Stomach (tissue), 4 donors: ENCODE measurements at regions not wholly inside any gene's neighbourhood (a gene's known extent, or its start where the extent isn't known, plus 50 kb on each side); places are given as distances from the start of the nearest gene placed in this dataset.

Experiments used
- EP300 ChIP-seq: sonication (generic); formaldehyde crosslinking; IDR thresholded peaks from one replicate; pipeline ENCODE4 v1.6.1; 2017; ENCODE audit warnings: antibody characterized with exemption
- POLR2A ChIP-seq, 4 donors: fragments of 450-650 bp; IDR thresholded peaks; one replicate each; pipeline ENCODE4 v1.6.1; 2016; ENCODE audit warnings: antibody characterized with exemption in 4 of 4, control low read depth in 2 of 4, mild to moderate bottlenecking in 1 of 4, moderate library complexity in 1 of 4
- TF ChIP-seq, protein P1 (sequence below), 7 experiments: fragments of 450-650 bp in 4 of 7; fragments of 200-600 bp in 3 of 7; sonication (generic) in 3 of 7; IDR thresholded peaks; one replicate each; pipeline ENCODE4 v1.5.1; 2016 to 2019; ENCODE audit warnings: antibody characterized with exemption in 7 of 7, control low read depth in 2 of 7, mild to moderate bottlenecking in 1 of 7

DNA sequence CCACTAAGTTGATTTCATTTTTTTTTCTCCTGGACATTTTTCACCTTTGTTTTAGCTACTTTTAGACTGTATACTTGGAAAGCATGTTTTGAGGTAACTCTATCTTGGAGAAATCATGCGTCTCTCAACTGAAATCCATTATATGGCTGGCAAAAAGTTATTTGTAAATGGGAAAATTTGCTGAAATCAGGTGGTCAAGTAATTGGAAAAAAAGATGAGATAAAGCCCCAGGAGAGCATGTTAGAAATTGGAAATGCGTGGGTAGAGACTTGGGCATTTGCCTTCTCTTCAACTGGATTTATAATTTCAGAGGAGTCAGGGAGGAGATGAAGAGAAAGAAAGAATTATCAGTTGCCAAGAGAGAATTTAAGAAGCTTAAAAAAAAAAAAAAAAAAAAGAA is 217.1 kb upstream of the MAP3K7 start:
- TF ChIP-seq, protein P1, sequence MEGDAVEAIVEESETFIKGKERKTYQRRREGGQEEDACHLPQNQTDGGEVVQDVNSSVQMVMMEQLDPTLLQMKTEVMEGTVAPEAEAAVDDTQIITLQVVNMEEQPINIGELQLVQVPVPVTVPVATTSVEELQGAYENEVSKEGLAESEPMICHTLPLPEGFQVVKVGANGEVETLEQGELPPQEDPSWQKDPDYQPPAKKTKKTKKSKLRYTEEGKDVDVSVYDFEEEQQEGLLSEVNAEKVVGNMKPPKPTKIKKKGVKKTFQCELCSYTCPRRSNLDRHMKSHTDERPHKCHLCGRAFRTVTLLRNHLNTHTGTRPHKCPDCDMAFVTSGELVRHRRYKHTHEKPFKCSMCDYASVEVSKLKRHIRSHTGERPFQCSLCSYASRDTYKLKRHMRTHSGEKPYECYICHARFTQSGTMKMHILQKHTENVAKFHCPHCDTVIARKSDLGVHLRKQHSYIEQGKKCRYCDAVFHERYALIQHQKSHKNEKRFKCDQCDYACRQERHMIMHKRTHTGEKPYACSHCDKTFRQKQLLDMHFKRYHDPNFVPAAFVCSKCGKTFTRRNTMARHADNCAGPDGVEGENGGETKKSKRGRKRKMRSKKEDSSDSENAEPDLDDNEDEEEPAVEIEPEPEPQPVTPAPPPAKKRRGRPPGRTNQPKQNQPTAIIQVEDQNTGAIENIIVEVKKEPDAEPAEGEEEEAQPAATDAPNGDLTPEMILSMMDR (IDR thresholded peaks at IDR 0.05): no peak
- TF ChIP-seq POLR2A (IDR thresholded peaks at IDR 0.05) (no peak), EP300 (no peak)
